ENCODE measurements at regions not wholly inside any gene's neighbourhood (a gene's known extent, or its start where the extent isn't known, plus 50 kb on each side); places are given as distances from the start of the nearest gene placed in this dataset.

- H3K9me3 Mint-ChIP-seq = peaks cover 0 to 2% (median 0%) of the 10 kb centered on the region in 9 donors
- POLR2A ChIA-PET = no interaction called here
Measured at GRCh38 chr6:126475449-126475848, 135.5 kb downstream of the CENPW start.

GRCh38 chr6:126477678-126478077 lies 137.8 kb downstream of the CENPW start:
- Mint-ChIP-seq H3K36me3 (no peaks in the 10 kb centered on the region), H3K4me1 (no peaks in the 10 kb centered on the region)

More at GRCh38 chr6:126475449-126475848, 135.5 kb downstream of the CENPW start:
- Mint-ChIP-seq H3K4me1 (no peaks in the 10 kb centered on the region), H3K27me3 (no peaks in the 10 kb centered on the region), H3K4me3 (no peak overlapping the region), H3K27ac (no peak overlapping the region), H3K36me3 (no peaks in the 10 kb centered on the region)
- no peak for DNase-seq
- ATAC-seq = no peak

GRCh38 chr6:126480268-126480667 lies 140.4 kb downstream of the CENPW start:
- POLR2A ChIA-PET = no interaction called here
- Mint-ChIP-seq H3K27me3 (peaks cover 0 to 8% (median 2%) of the 10 kb centered on the region in 5 donors), H3K9me3 (peaks cover 0 to 7% (median 0%) of the 10 kb centered on the region in 9 donors), H3K4me1 (no peaks in the 10 kb centered on the region), H3K4me3 (no peak overlapping the region), H3K27ac (no peak overlapping the region), H3K36me3 (no peaks in the 10 kb centered on the region)
- ATAC-seq (no peak), DNase-seq (no peak)

More at GRCh38 chr6:126477678-126478077, 137.8 kb downstream of the CENPW start:
- no peak for DNase-seq
- H3K27ac Mint-ChIP-seq = no peak overlapping the region
- POLR2A ChIA-PET = no interaction called here
- H3K9me3 Mint-ChIP-seq = no peaks in the 10 kb centered on the region
- no peak overlapping the region for H3K4me3 Mint-ChIP-seq
- peaks cover 0 to 1% (median 0%) of the 10 kb centered on the region in 5 donors for H3K27me3 Mint-ChIP-seq
- no peak for ATAC-seq

- DNase-seq (no peak), ATAC-seq (no peak)
- no peak overlapping the region for H3K27ac Mint-ChIP-seq
- H3K9me3 Mint-ChIP-seq = peaks cover 0 to 16% (median 0%) of the 10 kb centered on the region in 9 donors
- no peaks in the 10 kb centered on the region for H3K36me3 Mint-ChIP-seq
- POLR2A ChIA-PET = no interaction called here
- H3K27me3 Mint-ChIP-seq = peaks cover 0 to 8% (median 2%) of the 10 kb centered on the region in 5 donors
- no peak overlapping the region for H3K4me3 Mint-ChIP-seq
- H3K4me1 Mint-ChIP-seq = no peaks in the 10 kb centered on the region
Measured at GRCh38 chr6:126481319-126481718, 141.4 kb downstream of the CENPW start.

GRCh38 chr6:126504792-126505191 lies 164.9 kb downstream of the CENPW start:
- ATAC-seq = no peak
- POLR2A ChIA-PET = no interaction called here
- peaks cover 0 to 3% (median 0%) of the 10 kb centered on the region in 5 donors for H3K27me3 Mint-ChIP-seq
- H3K4me1 Mint-ChIP-seq = no peaks in the 10 kb centered on the region
- H3K4me3 Mint-ChIP-seq = no peak overlapping the region
- no peak for DNase-seq
- H3K36me3 Mint-ChIP-seq = no peaks in the 10 kb centered on the region
- peaks cover 0 to 27% (median 6%) of the 10 kb centered on the region in 9 donors for H3K9me3 Mint-ChIP-seq
- no peak overlapping the region for H3K27ac Mint-ChIP-seq

- H3K27me3 Mint-ChIP-seq = peaks cover 0 to 2% (median 0%) of the 10 kb centered on the region in 5 donors
- no peaks in the 10 kb centered on the region for H3K4me1 Mint-ChIP-seq
- DNase-seq (no peak), ATAC-seq (no peak)
- H3K9me3 Mint-ChIP-seq = peaks cover 0 to 18% (median 2%) of the 10 kb centered on the region in 9 donors
- H3K4me3 Mint-ChIP-seq = no peak overlapping the region
- no peaks in the 10 kb centered on the region for H3K36me3 Mint-ChIP-seq
- POLR2A ChIA-PET = no interaction called here
- H3K27ac Mint-ChIP-seq = no peak overlapping the region
Measured at GRCh38 chr6:126513198-126513597, 173.3 kb downstream of the CENPW start.

GRCh38 chr6:126516411-126516810 lies 176.5 kb downstream of the CENPW start:
- DNase-seq (no peak), ATAC-seq (no peak)
- H3K4me1 Mint-ChIP-seq = no peaks in the 10 kb centered on the region
- H3K36me3 Mint-ChIP-seq = no peaks in the 10 kb centered on the region
- peaks cover 0 to 32% (median 6%) of the 10 kb centered on the region in 9 donors for H3K9me3 Mint-ChIP-seq
- no peak overlapping the region for H3K4me3 Mint-ChIP-seq
- POLR2A ChIA-PET = no interaction called here
- H3K27me3 Mint-ChIP-seq = peaks cover 0 to 2% (median 0%) of the 10 kb centered on the region in 5 donors
- no peak overlapping the region for H3K27ac Mint-ChIP-seq

GRCh38 chr6:126524811-126525326 lies 185.0 kb downstream of the CENPW start:
- no peak overlapping the region for H3K27ac Mint-ChIP-seq
- no peaks in the 10 kb centered on the region for H3K36me3 Mint-ChIP-seq
- H3K27me3 Mint-ChIP-seq = no peaks in the 10 kb centered on the region
- ATAC-seq (no peak), DNase-seq (no peak)
- peaks cover 0 to 6% (median 4%) of the 10 kb centered on the region in 9 donors for H3K9me3 Mint-ChIP-seq
- H3K4me3 Mint-ChIP-seq = no peak overlapping the region
- POLR2A ChIA-PET = no interaction called here
- no peaks in the 10 kb centered on the region for H3K4me1 Mint-ChIP-seq

GRCh38 chr6:126526547-126526946 lies 186.6 kb downstream of the CENPW start:
- ATAC-seq (no peak), DNase-seq (no peak)
- H3K27me3 Mint-ChIP-seq = no peaks in the 10 kb centered on the region
- no peaks in the 10 kb centered on the region for H3K4me1 Mint-ChIP-seq
- H3K9me3 Mint-ChIP-seq = no peaks in the 10 kb centered on the region
- H3K27ac Mint-ChIP-seq = no peak overlapping the region
- no peaks in the 10 kb centered on the region for H3K36me3 Mint-ChIP-seq
- POLR2A ChIA-PET = no interaction called here
- no peak overlapping the region for H3K4me3 Mint-ChIP-seq

- Mint-ChIP-seq H3K4me3 (no peak overlapping the region), H3K27ac (no peak overlapping the region), H3K36me3 (no peaks in the 10 kb centered on the region), H3K9me3 (no peaks in the 10 kb centered on the region), H3K4me1 (no peaks in the 10 kb centered on the region), H3K27me3 (no peaks in the 10 kb centered on the region)
- DNase-seq (no peak), ATAC-seq (no peak)
- POLR2A ChIA-PET = no interaction called here
Measured at GRCh38 chr6:126526996-126527606, 187.2 kb downstream of the CENPW start.

GRCh38 chr6:126529637-126530362 lies 189.9 kb downstream of the CENPW start:
- H3K9me3 Mint-ChIP-seq = no peaks in the 10 kb centered on the region
- peaks cover 0 to 2% (median 0%) of the 10 kb centered on the region in 5 donors for H3K27me3 Mint-ChIP-seq
- DNase-seq (no peak), ATAC-seq (no peak)
- POLR2A ChIA-PET = no interaction called here
- no peak overlapping the region for H3K4me3 Mint-ChIP-seq
- no peaks in the 10 kb centered on the region for H3K36me3 Mint-ChIP-seq
- no peaks in the 10 kb centered on the region for H3K4me1 Mint-ChIP-seq
- H3K27ac Mint-ChIP-seq = peak overlapping the region in 1 of 10 donors; percentile 37

GRCh38 chr6:126530775-126531174 lies 190.9 kb downstream of the CENPW start:
- Mint-ChIP-seq H3K27ac (no peak overlapping the region), H3K4me3 (no peak overlapping the region), H3K27me3 (peaks cover 0 to 2% (median 0%) of the 10 kb centered on the region in 5 donors), H3K4me1 (no peaks in the 10 kb centered on the region), H3K9me3 (no peaks in the 10 kb centered on the region), H3K36me3 (no peaks in the 10 kb centered on the region)
- ATAC-seq (no peak), DNase-seq (no peak)
- POLR2A ChIA-PET = no interaction called here

GRCh38 chr6:126531286-126531685 lies 191.4 kb downstream of the CENPW start:
- DNase-seq (no peak), ATAC-seq (no peak)
- H3K27ac Mint-ChIP-seq = no peak overlapping the region
- peaks cover 0 to 2% (median 0%) of the 10 kb centered on the region in 5 donors for H3K27me3 Mint-ChIP-seq
- no peak overlapping the region for H3K4me3 Mint-ChIP-seq
- no peaks in the 10 kb centered on the region for H3K4me1 Mint-ChIP-seq
- no peaks in the 10 kb centered on the region for H3K36me3 Mint-ChIP-seq
- H3K9me3 Mint-ChIP-seq = no peaks in the 10 kb centered on the region
- POLR2A ChIA-PET = no interaction called here

Data from naive thymus-derived CD8-positive, alpha-beta T cell (primary cell).